AML-193 (cell line): ENCODE measurements at regions not wholly inside any gene's neighbourhood (a gene's known extent, or its start where the extent isn't known, plus 50 kb on each side); places are given as distances from the start of the nearest gene placed in this dataset.
"Not testable (repeated sequence)": the region's sequence is repeated elsewhere in the genome, so short reads cannot be mapped to it uniquely, and the experiment has no call there.

Experiments used
- DNase-seq, 2 experiments: peaks; one replicate each; lab custom pipeline; 2025; lab: John Stamatoyannopoulos, UW

- DNase-seq = peak; percentile 49 to 56
Measured at GRCh38 chr18:2223849-2224248, 347.5 kb downstream of the METTL4 start.

- no peak for DNase-seq
Measured at GRCh38 chr18:2236232-2236631, 335.1 kb downstream of the METTL4 start.

- no peak for DNase-seq
Measured at GRCh38 chr18:2237706-2238105, 333.6 kb downstream of the METTL4 start.

GRCh38 chr18:2240311-2240705 is 331.0 kb downstream of the METTL4 start:
- DNase-seq = no peak

- no peak for DNase-seq
Measured at GRCh38 chr18:2244641-2245040, 326.7 kb downstream of the METTL4 start.

- not testable (repeated sequence) for DNase-seq
Measured at GRCh38 chr18:2247101-2247500, 324.2 kb downstream of the METTL4 start.

GRCh38 chr18:2254977-2255376 is 316.3 kb downstream of the METTL4 start:
- no peak for DNase-seq

GRCh38 chr18:2256577-2256976 is 314.7 kb downstream of the METTL4 start:
- peak; percentile 45 to 47 for DNase-seq

GRCh38 chr18:2258954-2259353 is 312.4 kb downstream of the METTL4 start:
- DNase-seq = no peak

GRCh38 chr18:2263303-2263890 is 307.9 kb downstream of the METTL4 start:
- no peak for DNase-seq

GRCh38 chr18:2274613-2275012 is 296.7 kb downstream of the METTL4 start:
- no peak for DNase-seq

GRCh38 chr18:2281086-2281485 is 290.2 kb downstream of the METTL4 start:
- DNase-seq = no peak

- no peak for DNase-seq
Measured at GRCh38 chr18:2281523-2282199, 289.6 kb downstream of the METTL4 start.

GRCh38 chr18:2293109-2293839 is 278.0 kb downstream of the METTL4 start:
- DNase-seq = no peak

- DNase-seq = no peak
Measured at GRCh38 chr18:2301316-2301715, 270.0 kb downstream of the METTL4 start.

GRCh38 chr18:2302012-2302411 is 269.3 kb downstream of the METTL4 start:
- no peak for DNase-seq

GRCh38 chr18:2302628-2303516 is 268.4 kb downstream of the METTL4 start:
- DNase-seq = no peak

GRCh38 chr18:2303517-2304238 is 267.6 kb downstream of the METTL4 start:
- DNase-seq = no peak

- no peak for DNase-seq
Measured at GRCh38 chr18:2304378-2305175, 266.7 kb downstream of the METTL4 start.

GRCh38 chr18:2306606-2307005 is 264.7 kb downstream of the METTL4 start:
- no peak for DNase-seq

GRCh38 chr18:2310886-2311285 is 260.4 kb downstream of the METTL4 start:
- DNase-seq = no peak
